SK-N-MC (cell line): ENCODE measurements at regions not wholly inside any gene's neighbourhood (a gene's known extent, or its start where the extent isn't known, plus 50 kb on each side); places are given as distances from the start of the nearest gene placed in this dataset.

Experiments
- EZH2 ChIP-seq: fragments of 200-600 bp; sonication (generic); IDR thresholded peaks from one replicate; pipeline ENCODE4 v1.6.1; 2017; ENCODE audit warnings: antibody characterized with exemption
- FOXP2 ChIP-seq: optimal IDR thresholded peaks from 2 replicates; pipeline ENCODE3; 2011; ENCODE audit warnings: mild to moderate bottlenecking, moderate library complexity; ENCODE audit not compliant: insufficient read depth; ENCODE audit errors: extremely low read length, control extremely low read depth
- POLR2AphosphoS5 ChIP-seq: IDR thresholded peaks from 2 replicates; pipeline ENCODE4 v1.6.1; 2012; ENCODE audit warnings: mild to moderate bottlenecking, low read depth, low read length, borderline replicate concordance

GRCh38 chr13:24931450-24932251 is 164.3 kb upstream of the PABPC3 start:
- TF ChIP-seq EZH2 (no peak), POLR2AphosphoS5 (no peak), FOXP2 (no peak)
